CD14-positive monocyte (primary cell): ENCODE measurements at regions not wholly inside any gene's neighbourhood (a gene's known extent, or its start where the extent isn't known, plus 50 kb on each side); places are given as distances from the start of the nearest gene placed in this dataset.

ENCODE experiments used
- DNase-seq, 3 donors: peaks; one replicate each; pipeline ENCODE4 v3.0.0-alpha.2; 2011 to 2022
- H2AFZ ChIP-seq: 2 replicates; pipeline ENCODE4 v1.6.0; 2012; ENCODE audit warnings: mild to moderate bottlenecking, low read depth, low read length, inconsistent platforms; ENCODE audit not compliant: insufficient read depth, poor library complexity, severe bottlenecking
- H3K27ac ChIP-seq, 2 donors: 1 replicate in 1 of 2; 2 replicates in 1 of 2; pipeline ENCODE4 v1.5.1; 2012 to 2013; ENCODE audit warnings: low read length in 2 of 2, control low read depth in 1 of 2, inconsistent platforms in 1 of 2, low read depth in 1 of 2, mild to moderate bottlenecking in 1 of 2
- H3K27me3 ChIP-seq, 2 donors: one replicate each; pipeline versions ENCODE4 v1.6.0 to v1.6.1; 2011 to 2013; ENCODE audit warnings: low read length in 2 of 2; ENCODE audit not compliant: control insufficient read depth in 2 of 2, insufficient read depth in 2 of 2
- H3K36me3 ChIP-seq, 2 donors: replicated peaks in 1 of 2; 1 replicate in 1 of 2; 2 replicates in 1 of 2; pipeline versions ENCODE4 v1.5.1 to v1.6.1; 2012 to 2013; ENCODE audit warnings: low read length in 2 of 2, control low read depth in 1 of 2, inconsistent platforms in 1 of 2, mild to moderate bottlenecking in 1 of 2; ENCODE audit not compliant: insufficient read depth in 2 of 2, control insufficient read depth in 1 of 2
- H3K4me1 ChIP-seq, 2 donors: 1 replicate in 1 of 2; 2 replicates in 1 of 2; pipeline versions ENCODE4 v1.5.1 to v1.6.1; 2012 to 2013; ENCODE audit warnings: low read length in 2 of 2, control low read depth in 1 of 2, inconsistent platforms in 1 of 2, mild to moderate bottlenecking in 1 of 2, moderate library complexity in 1 of 2; ENCODE audit not compliant: insufficient read depth in 2 of 2, control insufficient read depth in 1 of 2
- H3K4me2 ChIP-seq: replicated peaks from 2 replicates; pipeline ENCODE3; 2012; ENCODE audit warnings: low read length, moderate library complexity, mild to moderate bottlenecking; ENCODE audit not compliant: poor library complexity, severe bottlenecking; ENCODE audit errors: extremely low read depth
- H3K4me3 ChIP-seq, 3 experiments: fragments of 200-600 bp in 1 of 3; sonication (generic) in 1 of 3; replicated peaks in 1 of 3; 1 replicate in 2 of 3; 2 replicates in 1 of 3; pipeline ENCODE4 v1.5.1; 2011 to 2013; ENCODE audit warnings: low read length in 3 of 3, mild to moderate bottlenecking in 3 of 3, control low read depth in 2 of 3, low read depth in 2 of 3, inconsistent platforms in 1 of 3, moderate library complexity in 1 of 3
- H3K79me2 ChIP-seq: 2 replicates; pipeline ENCODE4 v1.6.0; 2012; ENCODE audit warnings: mild to moderate bottlenecking, control low read depth, inconsistent platforms, low read length, moderate library complexity; ENCODE audit not compliant: insufficient read depth
- H3K9ac ChIP-seq: 2 replicates; pipeline ENCODE4 v1.6.0; 2017; ENCODE audit warnings: low read length, mild to moderate bottlenecking; ENCODE audit not compliant: insufficient read depth, poor library complexity, severe bottlenecking
- H3K9me3 ChIP-seq, 2 donors: replicated peaks in 1 of 2; 1 replicate in 1 of 2; 2 replicates in 1 of 2; pipeline versions ENCODE4 v1.5.1 to v1.6.1; 2012 to 2013; ENCODE audit warnings: low read length in 2 of 2, control low read depth in 1 of 2; ENCODE audit not compliant: control insufficient read depth in 1 of 2, insufficient read depth in 1 of 2
- H4K20me1 ChIP-seq: 2 replicates; pipeline ENCODE4 v1.6.0; 2012; ENCODE audit warnings: mild to moderate bottlenecking, low read length, control low read depth, moderate library complexity; ENCODE audit not compliant: insufficient read depth
- H3K27ac Mint-ChIP-seq, 7 donors: one replicate each; pipeline ENCODE4 v1.8.0; 2020; ENCODE audit warnings: mild to moderate bottlenecking in 7 of 7, mixed read lengths in 7 of 7, moderate library complexity in 6 of 7, inconsistent platforms in 2 of 7
- H3K27me3 Mint-ChIP-seq, 3 donors: one replicate each; pipeline ENCODE4 v1.8.0; 2021 to 2022; ENCODE audit warnings: low read depth in 3 of 3, mild to moderate bottlenecking in 3 of 3, mixed read lengths in 3 of 3, moderate library complexity in 3 of 3, inconsistent platforms in 1 of 3
- H3K36me3 Mint-ChIP-seq, 2 donors: one replicate each; pipeline ENCODE4 v1.8.0; 2020; ENCODE audit warnings: mixed read lengths in 2 of 2, inconsistent platforms in 1 of 2, mild to moderate bottlenecking in 1 of 2
- H3K4me1 Mint-ChIP-seq: one replicate; pipeline ENCODE4 v1.8.0; 2020; ENCODE audit warnings: mild to moderate bottlenecking, mixed read lengths
- H3K4me3 Mint-ChIP-seq, 2 donors: one replicate each; pipeline ENCODE4 v1.8.0; 2020; ENCODE audit warnings: mild to moderate bottlenecking in 2 of 2, mixed read lengths in 2 of 2, moderate library complexity in 1 of 2
- H3K9me3 Mint-ChIP-seq, 7 donors: one replicate each; pipeline ENCODE4 v1.8.0; 2020 to 2022; ENCODE audit warnings: mixed read lengths in 7 of 7, mild to moderate bottlenecking in 6 of 7, moderate library complexity in 6 of 7, inconsistent platforms in 2 of 7
- WGBS: methylation state at CpG from one replicate; pipeline ENCODE4 v1.1.5; 2013; ENCODE audit warnings: missing lambda C conversion rate; ENCODE audit not compliant: insufficient coverage; 5-methylcytosine and 5-hydroxymethylcytosine counted together
- intact Hi-C, 2 donors: fragments of 100-400 bp; cut with micrococcal nuclease; formaldehyde crosslinking; loops; one replicate each; pipeline versions ENCODE4 v1.15.0 to v1.15.1; 2023
- TF ChIP-seq, protein P1 (sequence below): fragments of 200-600 bp; IDR thresholded peaks from one replicate; pipeline ENCODE4 v1.8.0; 2022; ENCODE audit warnings: antibody characterized with exemption, mild to moderate bottlenecking

DNA sequence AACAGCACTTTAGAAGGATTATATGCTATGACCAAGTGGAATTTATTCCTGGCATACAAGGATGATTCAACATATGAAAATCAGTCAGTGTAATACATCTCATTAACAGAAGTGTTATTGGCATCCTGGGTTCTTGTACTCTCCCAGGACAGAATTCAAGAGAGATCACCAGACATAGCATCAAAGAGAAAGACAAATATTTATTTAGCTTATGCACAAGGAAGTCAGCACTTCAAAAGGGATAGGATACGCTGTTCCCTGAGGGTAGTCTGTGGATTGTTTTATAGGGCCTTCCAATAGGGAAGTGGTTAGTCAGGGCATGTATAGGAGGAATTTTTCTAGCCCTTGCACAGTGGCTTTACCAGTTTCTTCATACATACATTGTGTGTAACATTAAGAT is 1238.0 kb downstream of the PCDH17 start:
- Mint-ChIP-seq H3K27ac (no peak overlapping the region), H3K9me3 (peaks cover 2 to 26% (median 18%) of the 10 kb centered on the region in 7 donors), H3K4me3 (no peak overlapping the region), H3K36me3 (no peaks in the 10 kb centered on the region), H3K4me1 (peaks cover 7% of the 10 kb centered on the region), H3K27me3 (peaks cover 5 to 8% (median 7%) of the 10 kb centered on the region in 3 donors)
- Histone ChIP-seq H3K36me3 (no peaks in the 10 kb centered on the region), H3K79me2 (no peaks in the 10 kb centered on the region), H3K4me1 (no peaks in the 10 kb centered on the region), H3K4me3 (no peak overlapping the region), H3K9me3 (peaks cover 4 to 10% of the 10 kb centered on the region in 2 donors), H3K27ac (no peak overlapping the region), H3K9ac (no peak overlapping the region), H3K4me2 (no peak overlapping the region), H3K27me3 (peaks cover 0 to 4% of the 10 kb centered on the region in 2 donors), H4K20me1 (no peaks in the 10 kb centered on the region), H2AFZ (no peak overlapping the region)
- TF ChIP-seq, protein P1, sequence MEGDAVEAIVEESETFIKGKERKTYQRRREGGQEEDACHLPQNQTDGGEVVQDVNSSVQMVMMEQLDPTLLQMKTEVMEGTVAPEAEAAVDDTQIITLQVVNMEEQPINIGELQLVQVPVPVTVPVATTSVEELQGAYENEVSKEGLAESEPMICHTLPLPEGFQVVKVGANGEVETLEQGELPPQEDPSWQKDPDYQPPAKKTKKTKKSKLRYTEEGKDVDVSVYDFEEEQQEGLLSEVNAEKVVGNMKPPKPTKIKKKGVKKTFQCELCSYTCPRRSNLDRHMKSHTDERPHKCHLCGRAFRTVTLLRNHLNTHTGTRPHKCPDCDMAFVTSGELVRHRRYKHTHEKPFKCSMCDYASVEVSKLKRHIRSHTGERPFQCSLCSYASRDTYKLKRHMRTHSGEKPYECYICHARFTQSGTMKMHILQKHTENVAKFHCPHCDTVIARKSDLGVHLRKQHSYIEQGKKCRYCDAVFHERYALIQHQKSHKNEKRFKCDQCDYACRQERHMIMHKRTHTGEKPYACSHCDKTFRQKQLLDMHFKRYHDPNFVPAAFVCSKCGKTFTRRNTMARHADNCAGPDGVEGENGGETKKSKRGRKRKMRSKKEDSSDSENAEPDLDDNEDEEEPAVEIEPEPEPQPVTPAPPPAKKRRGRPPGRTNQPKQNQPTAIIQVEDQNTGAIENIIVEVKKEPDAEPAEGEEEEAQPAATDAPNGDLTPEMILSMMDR: no peak
- intact Hi-C loops: no loop called here
- DNase-seq: no peak
- no CpG with 5 or more reads among the region's 1 CpG for WGBS

DNA sequence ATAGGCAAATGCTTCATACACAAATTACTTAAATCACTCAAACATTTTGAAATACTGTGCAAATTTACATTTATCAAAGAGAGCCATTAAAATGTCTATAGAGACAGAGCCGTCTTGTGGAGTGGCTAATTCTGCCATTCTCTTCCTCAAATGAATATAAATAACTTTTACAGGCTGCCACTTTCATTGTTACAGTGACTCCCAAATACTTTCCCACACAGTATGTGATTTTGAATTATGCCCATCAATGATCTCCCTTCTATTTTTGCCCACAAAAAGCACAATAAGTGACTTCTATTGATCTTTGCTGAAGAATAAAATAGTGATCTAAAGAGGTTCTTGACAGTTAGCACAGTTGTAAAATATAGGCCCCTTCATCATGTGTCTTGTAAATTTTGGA is 1244.9 kb downstream of the PCDH17 start:
- Mint-ChIP-seq H3K4me3 (no peak overlapping the region), H3K4me1 (no peaks in the 10 kb centered on the region), H3K36me3 (no peaks in the 10 kb centered on the region), H3K9me3 (peaks cover 0 to 12% (median 2%) of the 10 kb centered on the region in 7 donors), H3K27ac (no peak overlapping the region), H3K27me3 (peaks cover 0 to 2% (median 0%) of the 10 kb centered on the region in 3 donors)
- TF ChIP-seq, protein P1: no peak
- Histone ChIP-seq H3K9ac (no peak overlapping the region), H3K36me3 (no peaks in the 10 kb centered on the region), H3K79me2 (no peaks in the 10 kb centered on the region), H3K27me3 (no peaks in the 10 kb centered on the region), H3K4me2 (no peak overlapping the region), H4K20me1 (no peaks in the 10 kb centered on the region), H3K9me3 (no peaks in the 10 kb centered on the region), H3K4me1 (no peaks in the 10 kb centered on the region), H2AFZ (no peak overlapping the region), H3K4me3 (no peak overlapping the region), H3K27ac (no peak overlapping the region)
- DNase-seq: no peak
- intact Hi-C loops: no loop called here
- WGBS: no CpG with 5 or more reads among the region's 1 CpG
